ENCODE measurements at regions not wholly inside any gene's neighbourhood (a gene's known extent, or its start where the extent isn't known, plus 50 kb on each side); places are given as distances from the start of the nearest gene placed in this dataset.
A peak's percentile ranks its signal among the peaks of the same experiment; 100 is the strongest.

- peaks cover 2% of the 10 kb centered on the region for H3K27me3 ChIP-seq (ENCODE audit: control insufficient read depth, insufficient read depth, low read length)
- H3K79me2 ChIP-seq (ENCODE audit: control insufficient read depth, insufficient read depth, low read length): no peaks in the 10 kb centered on the region
- H4K20me1 ChIP-seq (ENCODE audit: control insufficient read depth, extremely low read depth, insufficient read depth, low read length): no peaks in the 10 kb centered on the region
- H3K9ac ChIP-seq (ENCODE audit: insufficient read depth, low read length): no peak overlapping the region
- no peak overlapping the region for H3K4me3 ChIP-seq (replicated peaks in 1 of 4; ENCODE audit: control extremely low read depth in 1 of 4, insufficient read depth in 1 of 4, low read depth in 3 of 4, low read length in 4 of 4)
- H3K36me3 ChIP-seq (ENCODE audit: control insufficient read depth, insufficient read depth, low read length): no peaks in the 10 kb centered on the region
- peak; percentile 15 to 27 for DNase-seq (ENCODE audit: low read depth in 2 of 2)
- no peaks in the 10 kb centered on the region for H3K4me1 ChIP-seq (ENCODE audit: control insufficient read depth, extremely low read depth, insufficient read depth, low read length)
- no peak for TF ChIP-seq EZH2 (IDR thresholded peaks at IDR 0.05; ENCODE audit: low read length, missing control alignments)
- peak; percentile 73 to 77 for TF ChIP-seq CTCF (conservative IDR thresholded peaks at IDR 0.05 in 1 of 2, IDR thresholded peaks at IDR 0.05 in 1 of 2; ENCODE audit: low read depth in 1 of 2, low read length in 2 of 2)
- H3K27ac ChIP-seq (ENCODE audit: insufficient read depth, low read length): no peak overlapping the region
- H2AFZ ChIP-seq (ENCODE audit: low read length): no peak overlapping the region
- H3K9me3 ChIP-seq (ENCODE audit: control insufficient read depth, insufficient read depth, low read depth, low read length): no peaks in the 10 kb centered on the region
- no peak overlapping the region for H3K4me2 ChIP-seq (ENCODE audit: extremely low read depth, insufficient read depth, low read length)
Measured at GRCh38 chr15:57866149-57866736, 159.7 kb downstream of the POLR2M start.

- Histone ChIP-seq H4K20me1 (ENCODE audit: control insufficient read depth, extremely low read depth, insufficient read depth, low read length) (no peaks in the 10 kb centered on the region), H3K4me1 (ENCODE audit: control insufficient read depth, extremely low read depth, insufficient read depth, low read length) (no peaks in the 10 kb centered on the region), H3K27me3 (ENCODE audit: control insufficient read depth, insufficient read depth, low read length) (peaks cover 2% of the 10 kb centered on the region), H3K9me3 (ENCODE audit: control insufficient read depth, insufficient read depth, low read depth, low read length) (no peaks in the 10 kb centered on the region), H3K27ac (ENCODE audit: insufficient read depth, low read length) (no peak overlapping the region), H2AFZ (ENCODE audit: low read length) (no peak overlapping the region), H3K9ac (ENCODE audit: insufficient read depth, low read length) (no peak overlapping the region), H3K4me2 (ENCODE audit: extremely low read depth, insufficient read depth, low read length) (no peak overlapping the region), H3K4me3 (replicated peaks in 1 of 4; ENCODE audit: control extremely low read depth in 1 of 4, insufficient read depth in 1 of 4, low read depth in 3 of 4, low read length in 4 of 4) (no peak overlapping the region), H3K79me2 (ENCODE audit: control insufficient read depth, insufficient read depth, low read length) (no peaks in the 10 kb centered on the region), H3K36me3 (ENCODE audit: control insufficient read depth, insufficient read depth, low read length) (no peaks in the 10 kb centered on the region)
- no peak for TF ChIP-seq CTCF (conservative IDR thresholded peaks at IDR 0.05 in 1 of 2, IDR thresholded peaks at IDR 0.05 in 1 of 2; ENCODE audit: low read depth in 1 of 2, low read length in 2 of 2)
- no peak for TF ChIP-seq EZH2 (IDR thresholded peaks at IDR 0.05; ENCODE audit: low read length, missing control alignments)
- DNase-seq (ENCODE audit: low read depth in 2 of 2): no peak
Measured at GRCh38 chr15:57867970-57868798, 161.7 kb downstream of the POLR2M start.

DNA sequence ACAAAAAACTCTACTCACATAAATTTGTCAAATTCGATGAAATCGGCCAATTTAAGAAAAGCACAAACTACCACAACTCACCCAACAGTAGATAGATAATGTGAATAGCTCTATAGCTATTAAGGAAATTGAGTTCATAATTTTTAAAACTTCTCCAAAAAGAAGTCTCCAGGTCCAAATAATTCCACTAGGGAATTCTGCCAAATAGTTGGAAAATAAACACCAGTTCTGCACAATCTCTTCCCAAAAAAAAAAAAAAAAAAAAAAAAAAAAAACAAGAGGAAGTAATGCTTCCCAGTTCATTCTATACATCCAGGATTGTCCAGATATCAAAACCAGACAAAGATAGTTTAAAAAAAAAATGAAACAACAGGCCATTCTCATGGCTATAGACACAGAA, 164.2 kb downstream of the POLR2M start:
- no peaks in the 10 kb centered on the region for H3K36me3 ChIP-seq (ENCODE audit: control insufficient read depth, insufficient read depth, low read length)
- H3K9me3 ChIP-seq (ENCODE audit: control insufficient read depth, insufficient read depth, low read depth, low read length): no peaks in the 10 kb centered on the region
- no peak for DNase-seq (ENCODE audit: low read depth in 2 of 2)
- no peak overlapping the region for H2AFZ ChIP-seq (ENCODE audit: low read length)
- H3K4me2 ChIP-seq (ENCODE audit: extremely low read depth, insufficient read depth, low read length): no peak overlapping the region
- H3K4me3 ChIP-seq (replicated peaks in 1 of 4; ENCODE audit: control extremely low read depth in 1 of 4, insufficient read depth in 1 of 4, low read depth in 3 of 4, low read length in 4 of 4): no peak overlapping the region
- no peaks in the 10 kb centered on the region for H3K27me3 ChIP-seq (ENCODE audit: control insufficient read depth, insufficient read depth, low read length)
- no peaks in the 10 kb centered on the region for H4K20me1 ChIP-seq (ENCODE audit: control insufficient read depth, extremely low read depth, insufficient read depth, low read length)
- H3K4me1 ChIP-seq (ENCODE audit: control insufficient read depth, extremely low read depth, insufficient read depth, low read length): no peaks in the 10 kb centered on the region
- no peak overlapping the region for H3K27ac ChIP-seq (ENCODE audit: insufficient read depth, low read length)
- no peak overlapping the region for H3K9ac ChIP-seq (ENCODE audit: insufficient read depth, low read length)
- no peaks in the 10 kb centered on the region for H3K79me2 ChIP-seq (ENCODE audit: control insufficient read depth, insufficient read depth, low read length)
- TF ChIP-seq EZH2 (IDR thresholded peaks at IDR 0.05; ENCODE audit: low read length, missing control alignments) (no peak), CTCF (conservative IDR thresholded peaks at IDR 0.05 in 1 of 2, IDR thresholded peaks at IDR 0.05 in 1 of 2; ENCODE audit: low read depth in 1 of 2, low read length in 2 of 2) (no peak)
